ENCODE measurements at regions not wholly inside any gene's neighbourhood (a gene's known extent, or its start where the extent isn't known, plus 50 kb on each side); places are given as distances from the start of the nearest gene placed in this dataset.

- no peak overlapping the region for H3K27ac ChIP-seq (ENCODE audit: low read depth, low read length)
- no peak overlapping the region for H3K9ac ChIP-seq (ENCODE audit: low read depth in 1 of 2, low read length in 2 of 2)
- H3K4me3 ChIP-seq (ENCODE audit: low read depth in 1 of 2, low read length in 2 of 2), result no peak overlapping the region
- peaks cover 0 to 3% of the 10 kb centered on the region in 2 donors for H3K9me3 ChIP-seq (ENCODE audit: control insufficient read depth in 1 of 2, low read length in 2 of 2)
- no peaks in the 10 kb centered on the region for H3K27me3 ChIP-seq (ENCODE audit: control insufficient read depth in 1 of 2, insufficient read depth in 2 of 2, low read length in 2 of 2)
- no peaks in the 10 kb centered on the region for H3K36me3 ChIP-seq (ENCODE audit: control insufficient read depth in 1 of 2, insufficient read depth in 2 of 2, low read length in 2 of 2)
- H3K4me1 ChIP-seq (ENCODE audit: control insufficient read depth in 1 of 2, insufficient read depth in 2 of 2, low read length in 2 of 2), result no peaks in the 10 kb centered on the region
These were observed 342.7 kb downstream of the PLPP3 start for GRCh38 chr1:56236688-56237087.

DNA sequence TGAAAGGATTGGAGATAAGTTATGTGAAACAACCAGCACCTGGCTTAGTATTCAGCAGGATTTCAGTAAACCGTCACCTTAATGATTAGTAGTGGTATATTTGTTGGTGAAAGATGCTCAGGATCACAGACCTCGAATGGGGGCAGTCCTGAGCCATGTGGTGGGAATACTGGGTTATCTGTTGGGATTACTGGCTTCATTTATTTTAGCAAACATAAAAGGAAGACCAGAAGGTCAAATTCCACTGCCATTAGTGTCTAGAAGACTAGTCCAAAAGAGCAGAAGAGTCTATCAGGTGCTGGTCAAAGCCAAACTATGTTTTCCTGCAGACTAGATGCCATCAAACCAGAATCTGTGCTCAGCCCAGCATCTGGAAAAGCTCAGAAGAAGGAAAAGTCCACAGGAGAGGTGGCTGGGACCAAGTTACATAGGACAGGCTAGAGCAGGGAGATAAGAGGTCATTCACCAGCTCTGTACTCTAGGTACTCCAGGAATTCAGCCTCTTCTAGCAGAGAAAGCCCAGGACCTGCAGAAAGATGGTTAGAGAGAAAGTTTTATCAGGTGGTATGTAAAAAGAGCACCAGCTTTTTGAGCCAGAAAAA lies 343.4 kb downstream of the PLPP3 start:
- Histone ChIP-seq H3K4me1 (ENCODE audit: control insufficient read depth in 1 of 2, insufficient read depth in 2 of 2, low read length in 2 of 2) (no peaks in the 10 kb centered on the region), H3K36me3 (ENCODE audit: control insufficient read depth in 1 of 2, insufficient read depth in 2 of 2, low read length in 2 of 2) (no peaks in the 10 kb centered on the region), H3K27ac (ENCODE audit: low read depth, low read length) (no peak overlapping the region), H3K9ac (ENCODE audit: low read depth in 1 of 2, low read length in 2 of 2) (no peak overlapping the region), H3K27me3 (ENCODE audit: control insufficient read depth in 1 of 2, insufficient read depth in 2 of 2, low read length in 2 of 2) (no peaks in the 10 kb centered on the region), H3K9me3 (ENCODE audit: control insufficient read depth in 1 of 2, low read length in 2 of 2) (no peaks in the 10 kb centered on the region), H3K4me3 (ENCODE audit: low read depth in 1 of 2, low read length in 2 of 2) (no peak overlapping the region)

GRCh38 chr1:56229186-56229585 lies 350.2 kb downstream of the PLPP3 start:
- Histone ChIP-seq H3K9ac (ENCODE audit: low read depth in 1 of 2, low read length in 2 of 2) (no peak overlapping the region), H3K9me3 (ENCODE audit: control insufficient read depth in 1 of 2, low read length in 2 of 2) (no peaks in the 10 kb centered on the region), H3K36me3 (ENCODE audit: control insufficient read depth in 1 of 2, insufficient read depth in 2 of 2, low read length in 2 of 2) (no peaks in the 10 kb centered on the region), H3K27me3 (ENCODE audit: control insufficient read depth in 1 of 2, insufficient read depth in 2 of 2, low read length in 2 of 2) (no peaks in the 10 kb centered on the region), H3K4me3 (ENCODE audit: low read depth in 1 of 2, low read length in 2 of 2) (no peak overlapping the region), H3K4me1 (ENCODE audit: control insufficient read depth in 1 of 2, insufficient read depth in 2 of 2, low read length in 2 of 2) (no peaks in the 10 kb centered on the region), H3K27ac (ENCODE audit: low read depth, low read length) (no peak overlapping the region)

GRCh38 chr1:56227886-56228285 lies 351.5 kb downstream of the PLPP3 start:
- H3K27ac ChIP-seq (ENCODE audit: low read depth, low read length), result no peak overlapping the region
- H3K27me3 ChIP-seq (ENCODE audit: control insufficient read depth in 1 of 2, insufficient read depth in 2 of 2, low read length in 2 of 2), result no peaks in the 10 kb centered on the region
- no peaks in the 10 kb centered on the region for H3K9me3 ChIP-seq (ENCODE audit: control insufficient read depth in 1 of 2, low read length in 2 of 2)
- H3K4me1 ChIP-seq (ENCODE audit: control insufficient read depth in 1 of 2, insufficient read depth in 2 of 2, low read length in 2 of 2), result no peaks in the 10 kb centered on the region
- H3K4me3 ChIP-seq (ENCODE audit: low read depth in 1 of 2, low read length in 2 of 2), result no peak overlapping the region
- no peak overlapping the region for H3K9ac ChIP-seq (ENCODE audit: low read depth in 1 of 2, low read length in 2 of 2)
- no peaks in the 10 kb centered on the region for H3K36me3 ChIP-seq (ENCODE audit: control insufficient read depth in 1 of 2, insufficient read depth in 2 of 2, low read length in 2 of 2)

- H3K27ac ChIP-seq (ENCODE audit: low read depth, low read length), result no peak overlapping the region
- H3K36me3 ChIP-seq (ENCODE audit: control insufficient read depth in 1 of 2, insufficient read depth in 2 of 2, low read length in 2 of 2), result no peaks in the 10 kb centered on the region
- H3K27me3 ChIP-seq (ENCODE audit: control insufficient read depth in 1 of 2, insufficient read depth in 2 of 2, low read length in 2 of 2), result no peaks in the 10 kb centered on the region
- no peak overlapping the region for H3K9ac ChIP-seq (ENCODE audit: low read depth in 1 of 2, low read length in 2 of 2)
- H3K4me1 ChIP-seq (ENCODE audit: control insufficient read depth in 1 of 2, insufficient read depth in 2 of 2, low read length in 2 of 2), result no peaks in the 10 kb centered on the region
- H3K9me3 ChIP-seq (ENCODE audit: control insufficient read depth in 1 of 2, low read length in 2 of 2), result no peaks in the 10 kb centered on the region
- H3K4me3 ChIP-seq (ENCODE audit: low read depth in 1 of 2, low read length in 2 of 2), result no peak overlapping the region
These were observed 352.0 kb downstream of the PLPP3 start for GRCh38 chr1:56227401-56227800.

DNA sequence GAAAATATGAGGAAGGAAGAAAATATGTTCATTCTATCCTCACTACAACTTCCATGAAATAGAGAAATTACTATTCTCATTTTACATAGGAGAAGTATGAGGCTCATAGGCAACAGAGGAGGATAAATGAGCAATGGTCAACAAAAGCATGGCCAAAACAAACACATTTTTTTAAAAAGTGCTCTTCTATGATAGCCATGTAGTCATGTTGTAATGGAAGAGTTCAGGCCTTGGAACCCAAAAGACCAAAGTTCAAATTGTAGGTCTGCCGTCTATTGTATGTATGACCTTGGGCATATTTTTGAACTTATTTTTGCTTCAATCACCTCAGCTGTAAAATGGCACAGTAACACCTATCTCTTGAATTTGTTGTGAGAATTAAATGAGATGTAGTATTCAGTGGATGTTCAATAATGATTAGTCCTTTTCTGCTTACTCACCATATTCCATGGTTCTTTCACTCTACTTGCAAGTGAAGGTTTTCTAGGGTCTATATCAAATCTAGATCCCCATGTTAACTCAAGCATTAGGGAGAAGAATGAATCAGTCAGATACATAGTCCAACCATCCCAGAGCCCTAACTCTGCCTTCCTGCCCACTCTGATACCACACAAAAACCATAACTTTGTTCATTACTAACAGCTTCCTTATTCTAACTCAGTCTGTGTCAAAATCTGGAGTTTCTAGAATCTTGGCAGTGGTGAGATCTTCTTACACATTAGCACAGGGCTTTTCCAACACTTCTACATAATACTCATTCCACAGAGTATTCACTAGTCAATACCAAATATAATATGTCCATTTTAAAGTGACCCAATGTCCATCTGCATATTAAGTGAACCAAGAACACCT lies 353.2 kb downstream of the PLPP3 start:
- H3K9me3 ChIP-seq (ENCODE audit: control insufficient read depth in 1 of 2, low read length in 2 of 2), result no peaks in the 10 kb centered on the region
- no peaks in the 10 kb centered on the region for H3K4me1 ChIP-seq (ENCODE audit: control insufficient read depth in 1 of 2, insufficient read depth in 2 of 2, low read length in 2 of 2)
- no peaks in the 10 kb centered on the region for H3K36me3 ChIP-seq (ENCODE audit: control insufficient read depth in 1 of 2, insufficient read depth in 2 of 2, low read length in 2 of 2)

GRCh38 chr1:56223968-56224367 lies 355.4 kb downstream of the PLPP3 start:
- Histone ChIP-seq H3K4me3 (ENCODE audit: low read depth in 1 of 2, low read length in 2 of 2) (no peak overlapping the region), H3K27me3 (ENCODE audit: control insufficient read depth in 1 of 2, insufficient read depth in 2 of 2, low read length in 2 of 2) (no peaks in the 10 kb centered on the region), H3K9ac (ENCODE audit: low read depth in 1 of 2, low read length in 2 of 2) (no peak overlapping the region), H3K27ac (ENCODE audit: low read depth, low read length) (no peak overlapping the region), H3K36me3 (ENCODE audit: control insufficient read depth in 1 of 2, insufficient read depth in 2 of 2, low read length in 2 of 2) (no peaks in the 10 kb centered on the region), H3K4me1 (ENCODE audit: control insufficient read depth in 1 of 2, insufficient read depth in 2 of 2, low read length in 2 of 2) (no peaks in the 10 kb centered on the region), H3K9me3 (ENCODE audit: control insufficient read depth in 1 of 2, low read length in 2 of 2) (no peaks in the 10 kb centered on the region)

More for the DNA sequence above, 353.2 kb downstream of the PLPP3 start:
- Histone ChIP-seq H3K9ac (ENCODE audit: low read depth in 1 of 2, low read length in 2 of 2) (no peak overlapping the region), H3K4me3 (ENCODE audit: low read depth in 1 of 2, low read length in 2 of 2) (no peak overlapping the region), H3K27me3 (ENCODE audit: control insufficient read depth in 1 of 2, insufficient read depth in 2 of 2, low read length in 2 of 2) (no peaks in the 10 kb centered on the region), H3K27ac (ENCODE audit: low read depth, low read length) (no peak overlapping the region)

GRCh38 chr1:56222914-56223540 lies 356.3 kb downstream of the PLPP3 start:
- no peaks in the 10 kb centered on the region for H3K4me1 ChIP-seq (ENCODE audit: control insufficient read depth in 1 of 2, insufficient read depth in 2 of 2, low read length in 2 of 2)
- H3K36me3 ChIP-seq (ENCODE audit: control insufficient read depth in 1 of 2, insufficient read depth in 2 of 2, low read length in 2 of 2), result no peaks in the 10 kb centered on the region
- H3K27ac ChIP-seq (ENCODE audit: low read depth, low read length), result no peak overlapping the region
- H3K9me3 ChIP-seq (ENCODE audit: control insufficient read depth in 1 of 2, low read length in 2 of 2), result no peaks in the 10 kb centered on the region
- H3K9ac ChIP-seq (ENCODE audit: low read depth in 1 of 2, low read length in 2 of 2), result no peak overlapping the region
- H3K4me3 ChIP-seq (ENCODE audit: low read depth in 1 of 2, low read length in 2 of 2), result no peak overlapping the region
- H3K27me3 ChIP-seq (ENCODE audit: control insufficient read depth in 1 of 2, insufficient read depth in 2 of 2, low read length in 2 of 2), result no peaks in the 10 kb centered on the region

DNA sequence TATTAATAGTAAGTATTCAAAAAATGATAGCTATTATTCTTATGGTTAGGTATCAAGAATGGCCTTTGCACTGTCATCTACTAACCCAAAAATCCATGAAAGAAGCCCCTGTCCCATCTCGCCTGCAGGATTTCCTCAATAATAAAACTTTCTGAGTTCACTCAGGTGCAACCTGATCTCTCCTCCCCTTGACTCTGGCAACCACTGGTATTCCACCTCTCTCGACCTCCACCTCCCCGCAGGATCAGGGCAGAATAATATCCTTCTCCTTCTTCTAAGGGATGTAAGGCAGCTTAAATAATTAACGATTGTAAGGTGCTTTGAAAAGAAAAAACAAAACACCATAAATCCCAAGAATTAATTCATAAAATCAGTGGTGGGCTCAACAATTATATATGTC lies 359.3 kb downstream of the PLPP3 start:
- no peaks in the 10 kb centered on the region for H3K27me3 ChIP-seq (ENCODE audit: control insufficient read depth in 1 of 2, insufficient read depth in 2 of 2, low read length in 2 of 2)
- no peaks in the 10 kb centered on the region for H3K36me3 ChIP-seq (ENCODE audit: control insufficient read depth in 1 of 2, insufficient read depth in 2 of 2, low read length in 2 of 2)
- no peaks in the 10 kb centered on the region for H3K9me3 ChIP-seq (ENCODE audit: control insufficient read depth in 1 of 2, low read length in 2 of 2)
- no peak overlapping the region for H3K27ac ChIP-seq (ENCODE audit: low read depth, low read length)
- H3K4me3 ChIP-seq (ENCODE audit: low read depth in 1 of 2, low read length in 2 of 2), result no peak overlapping the region
- no peaks in the 10 kb centered on the region for H3K4me1 ChIP-seq (ENCODE audit: control insufficient read depth in 1 of 2, insufficient read depth in 2 of 2, low read length in 2 of 2)
- no peak overlapping the region for H3K9ac ChIP-seq (ENCODE audit: low read depth in 1 of 2, low read length in 2 of 2)

DNA sequence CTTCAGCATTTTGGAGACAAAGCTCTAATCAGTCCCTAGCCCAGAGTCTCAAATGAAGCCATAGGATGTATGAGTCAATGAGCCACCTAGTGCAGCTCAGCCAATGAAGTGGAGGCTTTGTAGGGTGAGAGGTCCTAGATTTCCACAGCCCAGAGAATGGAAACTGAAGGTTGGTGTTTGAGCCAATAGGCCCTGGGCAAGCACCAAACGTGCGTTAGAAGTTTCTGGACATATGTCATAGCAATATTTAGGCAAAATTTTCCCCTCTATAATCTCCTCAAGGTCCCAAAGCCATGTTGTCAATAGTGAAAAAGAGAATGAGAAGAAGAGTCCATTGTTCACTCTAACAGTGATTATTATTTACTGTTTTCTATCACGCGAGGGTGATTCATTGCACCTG lies 361.3 kb downstream of the PLPP3 start:
- Histone ChIP-seq H3K27ac (ENCODE audit: low read depth, low read length) (no peak overlapping the region), H3K27me3 (ENCODE audit: control insufficient read depth in 1 of 2, insufficient read depth in 2 of 2, low read length in 2 of 2) (no peaks in the 10 kb centered on the region), H3K9me3 (ENCODE audit: control insufficient read depth in 1 of 2, low read length in 2 of 2) (no peaks in the 10 kb centered on the region), H3K36me3 (ENCODE audit: control insufficient read depth in 1 of 2, insufficient read depth in 2 of 2, low read length in 2 of 2) (no peaks in the 10 kb centered on the region), H3K4me1 (ENCODE audit: control insufficient read depth in 1 of 2, insufficient read depth in 2 of 2, low read length in 2 of 2) (no peaks in the 10 kb centered on the region), H3K9ac (ENCODE audit: low read depth in 1 of 2, low read length in 2 of 2) (no peak overlapping the region), H3K4me3 (ENCODE audit: low read depth in 1 of 2, low read length in 2 of 2) (no peak overlapping the region)
